OCI-LY3 (cell line): ENCODE measurements at regions not wholly inside any gene's neighbourhood (a gene's known extent, or its start where the extent isn't known, plus 50 kb on each side); places are given as distances from the start of the nearest gene placed in this dataset.

Experiments
- H2AFZ ChIP-seq: fragments of 200-600, 300-600 bp; shearing (Covaris generic); 2 replicates; pipeline ENCODE4 v1.6.0; 2014; ENCODE audit warnings: antibody characterized with exemption, low read depth, low read length
- H3K27ac ChIP-seq: fragments of 200-600, 300-600 bp; sonication (generic); 2 replicates; pipeline ENCODE4 v1.5.1; 2014; ENCODE audit warnings: mild to moderate bottlenecking, low read length, moderate library complexity, mixed read lengths
- H3K27me3 ChIP-seq: fragments of 200-600, 300-600 bp; sonication (generic); 2 replicates; pipeline ENCODE4 v1.6.1; 2014; ENCODE audit warnings: low read depth, low read length, mixed read lengths
- H3K36me3 ChIP-seq: fragments of 200-600, 300-600 bp; sonication (generic); replicated peaks from 2 replicates; pipeline ENCODE3; 2014; ENCODE audit warnings: low read depth, low read length, mixed read lengths
- H3K4me1 ChIP-seq: fragments of 300-600, 200-600 bp; sonication (generic); 2 replicates; pipeline ENCODE4 v1.6.1; 2014; ENCODE audit warnings: low read length, mixed read lengths
- H3K4me2 ChIP-seq: fragments of 200-600, 300-600 bp; sonication (generic); 2 replicates; pipeline ENCODE4 v1.6.1; 2014; ENCODE audit warnings: low read length, mixed read lengths
- H3K4me3 ChIP-seq: fragments of 300-600, 200-600 bp; sonication (generic); 2 replicates; pipeline ENCODE4 v1.5.1; 2014; ENCODE audit warnings: antibody characterized with exemption, mild to moderate bottlenecking, low read length, moderate library complexity
- H3K79me2 ChIP-seq: fragments of 300-600, 200-600 bp; shearing (Covaris generic); 2 replicates; pipeline ENCODE4 v1.6.1; 2014; ENCODE audit warnings: mild to moderate bottlenecking, low read length, mixed read lengths
- H3K9ac ChIP-seq: fragments of 300-600, 200-600 bp; shearing (Covaris generic); 2 replicates; pipeline ENCODE4 v1.6.0; 2014; ENCODE audit warnings: mild to moderate bottlenecking, low read length, moderate library complexity
- H3K9me3 ChIP-seq: fragments of 200-600, 300-600 bp; shearing (Covaris generic); 2 replicates; pipeline ENCODE4 v1.6.1; 2014; ENCODE audit warnings: low read length, mixed read lengths; ENCODE audit not compliant: insufficient read depth
- H4K20me1 ChIP-seq: fragments of 200-600, 300-600 bp; sonication (generic); 2 replicates; pipeline ENCODE4 v1.6.1; 2016; ENCODE audit warnings: low read length, mixed read lengths; ENCODE audit not compliant: insufficient read depth
- CTCF ChIP-seq: fragments of 200-600, 300-600 bp; sonication (generic); IDR thresholded peaks from 2 replicates; pipeline ENCODE4 v1.5.1; 2014; ENCODE audit warnings: antibody characterized with exemption, low read length, low read depth
- EZH2phosphoT487 ChIP-seq: fragments of 200-600 bp; shearing (Covaris generic); IDR thresholded peaks from 2 replicates; pipeline ENCODE4 v1.6.1; 2018; ENCODE audit warnings: antibody characterized with exemption, mixed run types, low read depth

DNA sequence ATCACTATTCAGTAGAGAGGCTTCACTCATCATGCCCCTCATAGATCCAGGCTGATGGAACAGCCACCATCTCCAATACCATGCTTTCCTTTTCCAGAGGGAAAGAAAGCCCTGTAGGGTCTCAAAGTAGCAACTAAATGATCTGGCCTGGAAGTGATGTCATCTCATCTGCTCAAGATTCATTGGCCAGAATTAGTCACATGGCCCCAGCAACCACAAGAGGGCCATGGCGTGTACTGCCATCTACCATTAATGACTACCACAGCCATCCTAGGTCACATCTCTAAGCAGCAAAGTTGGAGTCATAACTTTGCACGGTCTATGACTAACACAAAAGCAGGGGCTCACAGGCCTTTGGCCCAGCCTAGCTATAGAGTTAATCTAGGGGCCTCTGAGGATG, 194.8 kb downstream of the KIT start:
- Histone ChIP-seq H3K4me1 (peaks cover 11% of the 10 kb centered on the region), H3K9ac (no peak overlapping the region), H3K36me3 (no peaks in the 10 kb centered on the region), H3K9me3 (no peaks in the 10 kb centered on the region), H3K27me3 (no peaks in the 10 kb centered on the region), H3K79me2 (no peaks in the 10 kb centered on the region), H3K4me3 (no peak overlapping the region), H4K20me1 (no peaks in the 10 kb centered on the region), H2AFZ (no peak overlapping the region), H3K4me2 (no peak overlapping the region), H3K27ac (no peak overlapping the region)
- TF ChIP-seq CTCF (no peak), EZH2phosphoT487 (no peak)

- no peak overlapping the region for H3K4me3 ChIP-seq
- H3K27me3 ChIP-seq: no peaks in the 10 kb centered on the region
- H3K27ac ChIP-seq: no peak overlapping the region
- TF ChIP-seq EZH2phosphoT487: no peak
- TF ChIP-seq CTCF: no peak
- H3K9ac ChIP-seq: no peak overlapping the region
- H3K36me3 ChIP-seq: no peaks in the 10 kb centered on the region
- H3K79me2 ChIP-seq: no peaks in the 10 kb centered on the region
- peaks cover 11% of the 10 kb centered on the region for H3K4me1 ChIP-seq
- H4K20me1 ChIP-seq: no peaks in the 10 kb centered on the region
- H3K4me2 ChIP-seq: no peak overlapping the region
- no peak overlapping the region for H2AFZ ChIP-seq
- H3K9me3 ChIP-seq: no peaks in the 10 kb centered on the region
These were observed 194.3 kb downstream of the KIT start for GRCh38 chr4:54852054-54852453.

- no peaks in the 10 kb centered on the region for H4K20me1 ChIP-seq
- no peaks in the 10 kb centered on the region for H3K79me2 ChIP-seq
- TF ChIP-seq CTCF (no peak), EZH2phosphoT487 (no peak)
- H3K9me3 ChIP-seq: no peaks in the 10 kb centered on the region
- H3K9ac ChIP-seq: no peak overlapping the region
- H2AFZ ChIP-seq: no peak overlapping the region
- H3K36me3 ChIP-seq: no peaks in the 10 kb centered on the region
- no peak overlapping the region for H3K4me3 ChIP-seq
- no peaks in the 10 kb centered on the region for H3K4me1 ChIP-seq
- H3K27me3 ChIP-seq: no peaks in the 10 kb centered on the region
- H3K27ac ChIP-seq: no peak overlapping the region
- H3K4me2 ChIP-seq: no peak overlapping the region
These were observed 187.2 kb downstream of the KIT start for GRCh38 chr4:54844911-54845310.

DNA sequence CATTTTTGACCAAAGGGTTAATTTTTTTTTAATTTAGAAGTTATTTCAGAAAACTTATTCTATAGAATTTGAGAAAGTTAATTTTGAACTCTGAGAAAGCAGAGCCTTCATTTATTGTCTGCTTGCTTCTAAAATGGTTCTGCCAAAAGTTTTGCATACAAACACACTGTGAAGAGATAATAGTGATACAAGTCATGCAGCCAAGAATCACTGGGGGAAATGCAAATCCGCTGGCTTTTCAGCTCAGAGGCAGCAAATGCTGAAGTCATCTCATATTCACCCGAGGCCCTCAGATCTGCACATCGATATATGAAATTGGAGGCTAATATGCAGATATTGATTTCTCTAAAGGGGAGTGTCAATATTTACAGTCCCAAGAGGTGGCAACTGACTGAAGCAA, 186.2 kb downstream of the KIT start:
- Histone ChIP-seq H3K36me3 (no peaks in the 10 kb centered on the region), H3K9me3 (no peaks in the 10 kb centered on the region), H3K27ac (no peak overlapping the region), H4K20me1 (no peaks in the 10 kb centered on the region), H3K4me1 (no peaks in the 10 kb centered on the region), H3K79me2 (no peaks in the 10 kb centered on the region), H3K27me3 (no peaks in the 10 kb centered on the region), H3K9ac (no peak overlapping the region), H2AFZ (no peak overlapping the region), H3K4me2 (no peak overlapping the region), H3K4me3 (no peak overlapping the region)
- no peak for TF ChIP-seq CTCF
- TF ChIP-seq EZH2phosphoT487: no peak
